ENCODE measurements at regions not wholly inside any gene's neighbourhood (a gene's known extent, or its start where the extent isn't known, plus 50 kb on each side); places are given as distances from the start of the nearest gene placed in this dataset.

DNA sequence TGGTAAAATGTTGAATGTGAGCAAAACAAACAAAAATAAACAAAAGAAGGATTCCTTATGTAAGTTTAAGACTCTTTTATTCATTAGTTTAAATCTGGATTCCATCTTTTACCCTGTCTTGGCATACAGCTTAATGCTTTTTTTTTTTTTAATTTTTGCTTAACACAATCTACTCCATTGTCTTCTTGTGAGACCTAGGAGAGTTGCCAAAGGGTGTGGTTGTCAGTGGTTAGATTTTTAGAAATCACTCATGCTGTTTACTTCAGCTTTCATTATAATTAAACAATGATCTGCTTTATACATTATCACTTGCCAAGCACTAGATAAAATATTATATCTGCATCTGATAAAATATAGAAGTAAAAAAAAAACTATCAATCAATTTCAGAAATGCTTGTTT lies 77.7 kb upstream of the KITLG start:
- TF ChIP-seq, protein P1, sequence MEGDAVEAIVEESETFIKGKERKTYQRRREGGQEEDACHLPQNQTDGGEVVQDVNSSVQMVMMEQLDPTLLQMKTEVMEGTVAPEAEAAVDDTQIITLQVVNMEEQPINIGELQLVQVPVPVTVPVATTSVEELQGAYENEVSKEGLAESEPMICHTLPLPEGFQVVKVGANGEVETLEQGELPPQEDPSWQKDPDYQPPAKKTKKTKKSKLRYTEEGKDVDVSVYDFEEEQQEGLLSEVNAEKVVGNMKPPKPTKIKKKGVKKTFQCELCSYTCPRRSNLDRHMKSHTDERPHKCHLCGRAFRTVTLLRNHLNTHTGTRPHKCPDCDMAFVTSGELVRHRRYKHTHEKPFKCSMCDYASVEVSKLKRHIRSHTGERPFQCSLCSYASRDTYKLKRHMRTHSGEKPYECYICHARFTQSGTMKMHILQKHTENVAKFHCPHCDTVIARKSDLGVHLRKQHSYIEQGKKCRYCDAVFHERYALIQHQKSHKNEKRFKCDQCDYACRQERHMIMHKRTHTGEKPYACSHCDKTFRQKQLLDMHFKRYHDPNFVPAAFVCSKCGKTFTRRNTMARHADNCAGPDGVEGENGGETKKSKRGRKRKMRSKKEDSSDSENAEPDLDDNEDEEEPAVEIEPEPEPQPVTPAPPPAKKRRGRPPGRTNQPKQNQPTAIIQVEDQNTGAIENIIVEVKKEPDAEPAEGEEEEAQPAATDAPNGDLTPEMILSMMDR (conservative IDR thresholded peaks at IDR 0.05; ENCODE audit: low read length) = no peak
- TF ChIP-seq EZH2phosphoT487 (IDR thresholded peaks at IDR 0.05; ENCODE audit: borderline replicate concordance, low read depth, low read length) = no peak
- Histone ChIP-seq H3K4me1 (ENCODE audit: insufficient read depth, low read length, poor library complexity, severe bottlenecking) (no peaks in the 10 kb centered on the region), H4K20me1 (ENCODE audit: insufficient read depth, low read length) (no peaks in the 10 kb centered on the region), H3K9me3 (ENCODE audit: low read length) (no peaks in the 10 kb centered on the region), H3K4me2 (ENCODE audit: low read length) (no peak overlapping the region), H3K4me3 (ENCODE audit: low read depth, low read length, poor library complexity, severe bottlenecking) (no peak overlapping the region), H2AFZ (ENCODE audit: low read length) (no peak overlapping the region), H3K36me3 (ENCODE audit: insufficient read depth, low read length) (no peaks in the 10 kb centered on the region), H3K9me2 (ENCODE audit: insufficient read depth, low read length) (no peaks in the 10 kb centered on the region), H3K27ac (ENCODE audit: low read depth, low read length, poor library complexity, severe bottlenecking) (no peak overlapping the region), H3K79me2 (ENCODE audit: insufficient read depth, low read depth, low read length) (no peaks in the 10 kb centered on the region)
- ChIA-PET POLR2A (interaction anchor here (0.5 kb wide), 1 partner anchor 261 kb away, joined by 3 read pairs; no protein-coding TSS in a partner anchor), CTCF (ENCODE audit: unreplicated experiment) (no interaction called here)
- BruUV-seq (replicated peaks) = no TSS peak
- no peak for DNase-seq (ENCODE audit: low spot score)
- intact Hi-C loops (cut with micrococcal nuclease; ENCODE audit: unreplicated experiment) = no loop called here

DNA sequence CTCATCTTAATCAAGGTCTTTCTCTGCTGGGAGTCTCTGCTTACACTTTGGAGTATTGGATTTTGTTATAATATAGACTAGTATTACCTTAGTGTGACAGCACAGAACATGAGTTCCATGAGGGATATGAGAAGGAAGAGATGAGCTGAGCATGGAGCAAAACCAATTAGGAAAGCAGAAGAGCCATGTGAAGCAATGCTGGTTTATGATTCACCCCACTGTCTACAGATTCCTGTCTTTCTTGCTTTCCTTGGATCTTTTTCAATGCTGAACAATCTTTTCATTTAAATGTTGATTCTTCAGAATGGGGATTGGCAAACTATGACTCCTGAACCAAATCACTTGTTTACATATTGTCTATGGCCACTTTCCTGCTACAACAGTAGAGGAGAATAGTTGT lies 70.4 kb upstream of the KITLG start:
- H3K4me2 ChIP-seq (ENCODE audit: low read length) = no peak overlapping the region
- intact Hi-C loops (cut with micrococcal nuclease; ENCODE audit: unreplicated experiment) = no loop called here
- H2AFZ ChIP-seq (ENCODE audit: low read length) = no peak overlapping the region
- H3K9me2 ChIP-seq (ENCODE audit: insufficient read depth, low read length) = no peaks in the 10 kb centered on the region
- no peaks in the 10 kb centered on the region for H3K36me3 ChIP-seq (ENCODE audit: insufficient read depth, low read length)
- H3K4me3 ChIP-seq (ENCODE audit: low read depth, low read length, poor library complexity, severe bottlenecking) = no peak overlapping the region
- H4K20me1 ChIP-seq (ENCODE audit: insufficient read depth, low read length) = no peaks in the 10 kb centered on the region
- H3K27ac ChIP-seq (ENCODE audit: low read depth, low read length, poor library complexity, severe bottlenecking) = no peak overlapping the region
- ChIA-PET CTCF (ENCODE audit: unreplicated experiment) (no interaction called here), POLR2A (no interaction called here)
- no peak for TF ChIP-seq EZH2phosphoT487 (IDR thresholded peaks at IDR 0.05; ENCODE audit: borderline replicate concordance, low read depth, low read length)
- TF ChIP-seq, protein P1 (conservative IDR thresholded peaks at IDR 0.05; ENCODE audit: low read length) = no peak
- no peaks in the 10 kb centered on the region for H3K79me2 ChIP-seq (ENCODE audit: insufficient read depth, low read depth, low read length)
- BruUV-seq (replicated peaks) = no TSS peak
- H3K4me1 ChIP-seq (ENCODE audit: insufficient read depth, low read length, poor library complexity, severe bottlenecking) = no peaks in the 10 kb centered on the region
- H3K9me3 ChIP-seq (ENCODE audit: low read length) = no peaks in the 10 kb centered on the region
- DNase-seq (ENCODE audit: low spot score) = no peak

DNA sequence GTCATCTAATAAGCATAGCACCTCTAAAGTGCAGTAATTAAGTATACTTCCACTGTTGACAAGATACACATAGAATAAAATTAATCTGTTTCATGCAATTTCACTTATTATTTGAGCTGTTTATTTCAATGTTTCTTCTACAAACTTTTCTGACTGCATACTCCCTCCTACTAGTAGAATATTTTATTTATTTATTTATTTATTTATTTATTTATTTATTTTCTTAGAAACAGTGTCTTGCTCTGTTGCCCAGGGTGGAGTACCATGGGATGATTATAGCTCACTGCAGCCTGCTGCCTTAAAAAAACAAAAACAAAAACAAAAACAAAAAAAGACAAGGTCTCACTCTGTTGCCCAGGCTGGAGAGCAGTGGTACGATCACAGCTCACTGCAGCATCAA lies 68.4 kb upstream of the KITLG start:
- CTCF ChIA-PET (ENCODE audit: unreplicated experiment) = no interaction called here
- BruUV-seq (replicated peaks) = no TSS peak
- H3K9me3 ChIP-seq (ENCODE audit: low read length) = no peaks in the 10 kb centered on the region
- TF ChIP-seq, protein P1 (conservative IDR thresholded peaks at IDR 0.05; ENCODE audit: low read length) = no peak
- TF ChIP-seq EZH2phosphoT487 (IDR thresholded peaks at IDR 0.05; ENCODE audit: borderline replicate concordance, low read depth, low read length) = no peak
- no peaks in the 10 kb centered on the region for H3K4me1 ChIP-seq (ENCODE audit: insufficient read depth, low read length, poor library complexity, severe bottlenecking)
- H2AFZ ChIP-seq (ENCODE audit: low read length) = no peak overlapping the region
- H3K4me3 ChIP-seq (ENCODE audit: low read depth, low read length, poor library complexity, severe bottlenecking) = no peak overlapping the region
- intact Hi-C loops (cut with micrococcal nuclease; ENCODE audit: unreplicated experiment) = no loop called here
- H3K27ac ChIP-seq (ENCODE audit: low read depth, low read length, poor library complexity, severe bottlenecking) = no peak overlapping the region
- DNase-seq (ENCODE audit: low spot score) = no peak
- POLR2A ChIA-PET = interaction anchor here (0.7 to 1.3 kb wide), 4 partner anchors 10 to 45 kb away, joined by 3 to 4 read pairs (median 3); no protein-coding TSS in a partner anchor
- no peaks in the 10 kb centered on the region for H3K79me2 ChIP-seq (ENCODE audit: insufficient read depth, low read depth, low read length)
- H3K4me2 ChIP-seq (ENCODE audit: low read length) = no peak overlapping the region
- no peaks in the 10 kb centered on the region for H4K20me1 ChIP-seq (ENCODE audit: insufficient read depth, low read length)
- no peaks in the 10 kb centered on the region for H3K9me2 ChIP-seq (ENCODE audit: insufficient read depth, low read length)
- H3K36me3 ChIP-seq (ENCODE audit: insufficient read depth, low read length) = no peaks in the 10 kb centered on the region
